Neural cell (in vitro differentiated cells): ENCODE measurements at regions not wholly inside any gene's neighbourhood (a gene's known extent, or its start where the extent isn't known, plus 50 kb on each side); places are given as distances from the start of the nearest gene placed in this dataset.

ENCODE experiments used
- H2AFZ ChIP-seq: fragments of 200-600, 300-800 bp; sonication (generic), shearing (Covaris generic); 2 replicates; pipeline ENCODE4 v1.6.0; 2014; ENCODE audit warnings: low read depth, mild to moderate bottlenecking, antibody characterized with exemption, low read length, moderate library complexity
- H3F3A ChIP-seq: fragments of 200-600 bp; shearing (Covaris generic); 2 replicates; pipeline ENCODE4 v1.6.1; 2016; ENCODE audit warnings: mild to moderate bottlenecking, moderate library complexity, mixed read lengths, antibody characterized with exemption, low read length; ENCODE audit not compliant: insufficient read depth, poor library complexity, severe bottlenecking
- H3K27ac ChIP-seq: fragments of 200-600, 300-800 bp; sonication (generic), shearing (Covaris generic); 2 replicates; pipeline ENCODE4 v1.5.1; 2014; ENCODE audit warnings: mild to moderate bottlenecking, low read length, moderate library complexity
- H3K27me3 ChIP-seq: fragments of 300-800, 200-600 bp; sonication (generic), shearing (Covaris generic); 2 replicates; pipeline ENCODE4 v1.6.0; 2014; ENCODE audit warnings: mild to moderate bottlenecking, low read depth, low read length, moderate library complexity; ENCODE audit not compliant: insufficient read depth
- H3K36me3 ChIP-seq: fragments of 300-800, 200-600 bp; sonication (generic), shearing (Covaris generic); 2 replicates; pipeline ENCODE4 v1.5.1; 2014; ENCODE audit warnings: mild to moderate bottlenecking, antibody characterized with exemption, low read length, moderate library complexity; ENCODE audit not compliant: insufficient read depth
- H3K4me2 ChIP-seq: fragments of 300-800, 200-600 bp; sonication (generic), shearing (Covaris generic); 2 replicates; pipeline ENCODE4 v1.6.0; 2014; ENCODE audit warnings: mild to moderate bottlenecking, low read length
- H3K4me3 ChIP-seq: fragments of 300-800, 200-600 bp; sonication (generic), shearing (Covaris generic); 2 replicates; pipeline ENCODE4 v1.5.1; 2014; ENCODE audit warnings: mild to moderate bottlenecking, low read length, moderate library complexity
- H3K79me2 ChIP-seq: fragments of 200-600 bp; shearing (Covaris generic); replicated peaks from 2 replicates; pipeline ENCODE4 v1.6.0; 2014; ENCODE audit warnings: mild to moderate bottlenecking, low read length, moderate library complexity; ENCODE audit not compliant: insufficient read depth
- H3K9ac ChIP-seq: fragments of 300-800, 200-600 bp; sonication (generic), shearing (Covaris generic); 2 replicates; pipeline ENCODE4 v1.6.1; 2016; ENCODE audit warnings: mild to moderate bottlenecking, low read length, mixed read lengths
- H3K9me2 ChIP-seq: fragments of 200-600 bp; shearing (Covaris generic); 2 replicates; pipeline ENCODE4 v1.6.1; 2016; ENCODE audit warnings: mild to moderate bottlenecking, low read length, mixed read lengths; ENCODE audit not compliant: insufficient read depth
- H3K9me3 ChIP-seq: fragments of 200-600, 300-800 bp; sonication (generic), shearing (Covaris generic); 2 replicates; pipeline ENCODE4 v1.6.1; 2016; ENCODE audit warnings: mild to moderate bottlenecking, mixed run types, low read length, moderate library complexity, mixed read lengths
- H4K20me1 ChIP-seq: fragments of 200-600 bp; shearing (Covaris generic); 2 replicates; pipeline ENCODE4 v1.6.1; 2016; ENCODE audit warnings: mild to moderate bottlenecking, mixed run types; ENCODE audit not compliant: insufficient read depth
- EP300 ChIP-seq: fragments of 450-650 bp; conservative IDR thresholded peaks from 2 replicates; pipeline ENCODE4 v1.6.1; 2014; ENCODE audit warnings: antibody characterized with exemption, mild to moderate bottlenecking, moderate library complexity; ENCODE audit not compliant: poor library complexity, severe bottlenecking
- EZH2 ChIP-seq: fragments of 200-600, 300-800 bp; shearing (Covaris generic), sonication (generic); IDR thresholded peaks from 2 replicates; pipeline ENCODE4 v1.6.1; 2014; ENCODE audit warnings: antibody characterized with exemption, low read length, borderline replicate concordance, mild to moderate bottlenecking; ENCODE audit not compliant: insufficient read depth, poor library complexity, severe bottlenecking
- MXI1 ChIP-seq: fragments of 450-650 bp; conservative IDR thresholded peaks from 2 replicates; pipeline ENCODE4 v1.6.1; 2014; ENCODE audit warnings: antibody characterized with exemption, mild to moderate bottlenecking; ENCODE audit not compliant: poor library complexity, severe bottlenecking
- POLR2AphosphoS5 ChIP-seq: IDR thresholded peaks from 2 replicates; pipeline ENCODE4 v1.6.1; 2012
- RAD21 ChIP-seq: fragments of 450-650 bp; conservative IDR thresholded peaks from 2 replicates; pipeline ENCODE4 v1.6.1; 2014; ENCODE audit warnings: antibody characterized with exemption, mild to moderate bottlenecking, moderate library complexity
- SMC3 ChIP-seq: fragments of 450-650 bp; conservative IDR thresholded peaks from 2 replicates; pipeline ENCODE4 v1.6.1; 2014; ENCODE audit warnings: antibody characterized with exemption, mild to moderate bottlenecking, moderate library complexity; ENCODE audit not compliant: poor library complexity
- TAF1 ChIP-seq: IDR thresholded peaks from 2 replicates; pipeline ENCODE4 v1.6.1; 2012; ENCODE audit warnings: low read depth
- TF ChIP-seq, protein P1 (sequence below): fragments of 450-650 bp; IDR thresholded peaks from 2 replicates; pipeline ENCODE4 v1.5.1; 2014; ENCODE audit warnings: antibody characterized with exemption, mild to moderate bottlenecking, moderate library complexity; ENCODE audit not compliant: poor library complexity, severe bottlenecking
- TF ChIP-seq, protein P2 (sequence below): IDR thresholded peaks from 2 replicates; pipeline ENCODE4 v1.6.1; 2012; ENCODE audit warnings: borderline replicate concordance

DNA sequence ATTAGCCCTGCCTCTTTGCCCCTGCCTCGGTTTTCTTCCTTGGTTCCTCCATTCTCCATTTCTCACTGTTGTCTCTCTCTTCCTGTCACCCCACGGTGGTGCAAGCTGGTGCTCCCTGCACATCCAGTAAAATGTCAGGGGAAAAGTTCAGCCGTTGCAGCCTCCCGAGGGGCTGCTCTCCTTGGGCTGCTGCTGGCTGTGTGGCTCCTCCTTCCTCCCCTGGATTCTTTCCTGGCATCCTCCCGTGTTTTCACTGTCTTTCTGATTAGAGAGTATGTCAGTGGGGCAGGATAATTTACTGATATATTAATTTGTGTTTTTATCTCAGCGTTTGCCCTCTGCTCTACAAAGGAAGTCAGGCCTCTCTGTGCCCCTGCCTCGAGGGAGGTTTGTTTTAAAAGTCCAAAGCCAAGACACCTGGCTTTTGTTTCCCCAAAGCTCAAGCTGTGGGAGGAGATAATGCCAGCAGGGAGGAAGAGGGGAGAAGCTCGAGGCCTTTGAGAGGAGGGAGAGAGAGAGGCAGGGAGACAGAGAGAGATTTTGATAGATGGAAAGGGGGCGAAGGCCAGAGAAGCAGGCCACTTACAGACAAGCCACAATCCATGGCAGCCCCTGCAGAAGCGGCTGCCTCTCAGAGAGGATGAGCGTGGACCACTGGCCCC, 150.3 kb upstream of the NR2F2 start:
- H3K27ac ChIP-seq = no peak overlapping the region
- H3K9ac ChIP-seq = no peak overlapping the region
- no peaks in the 10 kb centered on the region for H3K27me3 ChIP-seq
- H2AFZ ChIP-seq = no peak overlapping the region
- H3K79me2 ChIP-seq = no peaks in the 10 kb centered on the region
- H3K9me2 ChIP-seq = no peaks in the 10 kb centered on the region
- H3K36me3 ChIP-seq = no peaks in the 10 kb centered on the region
- H4K20me1 ChIP-seq = no peaks in the 10 kb centered on the region
- H3K4me2 ChIP-seq = no peak overlapping the region
- H3F3A ChIP-seq = no peaks in the 10 kb centered on the region
- TF ChIP-seq, protein P1, sequence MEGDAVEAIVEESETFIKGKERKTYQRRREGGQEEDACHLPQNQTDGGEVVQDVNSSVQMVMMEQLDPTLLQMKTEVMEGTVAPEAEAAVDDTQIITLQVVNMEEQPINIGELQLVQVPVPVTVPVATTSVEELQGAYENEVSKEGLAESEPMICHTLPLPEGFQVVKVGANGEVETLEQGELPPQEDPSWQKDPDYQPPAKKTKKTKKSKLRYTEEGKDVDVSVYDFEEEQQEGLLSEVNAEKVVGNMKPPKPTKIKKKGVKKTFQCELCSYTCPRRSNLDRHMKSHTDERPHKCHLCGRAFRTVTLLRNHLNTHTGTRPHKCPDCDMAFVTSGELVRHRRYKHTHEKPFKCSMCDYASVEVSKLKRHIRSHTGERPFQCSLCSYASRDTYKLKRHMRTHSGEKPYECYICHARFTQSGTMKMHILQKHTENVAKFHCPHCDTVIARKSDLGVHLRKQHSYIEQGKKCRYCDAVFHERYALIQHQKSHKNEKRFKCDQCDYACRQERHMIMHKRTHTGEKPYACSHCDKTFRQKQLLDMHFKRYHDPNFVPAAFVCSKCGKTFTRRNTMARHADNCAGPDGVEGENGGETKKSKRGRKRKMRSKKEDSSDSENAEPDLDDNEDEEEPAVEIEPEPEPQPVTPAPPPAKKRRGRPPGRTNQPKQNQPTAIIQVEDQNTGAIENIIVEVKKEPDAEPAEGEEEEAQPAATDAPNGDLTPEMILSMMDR = no peak
- H3K4me3 ChIP-seq = no peak overlapping the region
- no peaks in the 10 kb centered on the region for H3K9me3 ChIP-seq

DNA sequence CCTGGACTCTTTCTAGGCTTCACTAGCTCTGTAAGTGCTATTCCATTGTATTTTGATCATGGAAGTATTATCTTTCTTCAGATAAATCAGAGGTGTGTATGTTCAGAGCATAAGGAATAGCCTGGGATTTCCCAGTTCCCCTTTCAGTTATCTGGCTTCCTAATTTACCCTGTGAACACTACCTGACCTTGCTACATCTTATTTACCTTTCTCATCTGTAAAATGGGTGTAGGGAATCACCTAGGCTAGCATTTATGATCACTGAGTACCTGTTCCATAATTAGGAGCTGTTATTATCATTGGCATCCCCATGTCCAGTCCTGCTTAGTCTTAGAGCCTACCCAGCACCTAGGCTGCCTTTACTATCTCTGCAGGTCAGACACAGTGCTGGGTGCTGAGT, 149.3 kb upstream of the NR2F2 start:
- Histone ChIP-seq H3K9me3 (no peaks in the 10 kb centered on the region), H3K36me3 (no peaks in the 10 kb centered on the region), H3K27ac (no peak overlapping the region), H3K9ac (no peak overlapping the region), H3K27me3 (no peaks in the 10 kb centered on the region), H2AFZ (no peak overlapping the region), H3K4me2 (no peak overlapping the region), H3K4me3 (no peak overlapping the region), H3K9me2 (no peaks in the 10 kb centered on the region), H4K20me1 (no peaks in the 10 kb centered on the region), H3K79me2 (no peaks in the 10 kb centered on the region), H3F3A (no peaks in the 10 kb centered on the region)
- TF ChIP-seq MXI1 (no peak), RAD21 (no peak), SMC3 (no peak), EP300 (no peak), TAF1 (no peak), POLR2AphosphoS5 (no peak)
- TF ChIP-seq, protein P2, sequence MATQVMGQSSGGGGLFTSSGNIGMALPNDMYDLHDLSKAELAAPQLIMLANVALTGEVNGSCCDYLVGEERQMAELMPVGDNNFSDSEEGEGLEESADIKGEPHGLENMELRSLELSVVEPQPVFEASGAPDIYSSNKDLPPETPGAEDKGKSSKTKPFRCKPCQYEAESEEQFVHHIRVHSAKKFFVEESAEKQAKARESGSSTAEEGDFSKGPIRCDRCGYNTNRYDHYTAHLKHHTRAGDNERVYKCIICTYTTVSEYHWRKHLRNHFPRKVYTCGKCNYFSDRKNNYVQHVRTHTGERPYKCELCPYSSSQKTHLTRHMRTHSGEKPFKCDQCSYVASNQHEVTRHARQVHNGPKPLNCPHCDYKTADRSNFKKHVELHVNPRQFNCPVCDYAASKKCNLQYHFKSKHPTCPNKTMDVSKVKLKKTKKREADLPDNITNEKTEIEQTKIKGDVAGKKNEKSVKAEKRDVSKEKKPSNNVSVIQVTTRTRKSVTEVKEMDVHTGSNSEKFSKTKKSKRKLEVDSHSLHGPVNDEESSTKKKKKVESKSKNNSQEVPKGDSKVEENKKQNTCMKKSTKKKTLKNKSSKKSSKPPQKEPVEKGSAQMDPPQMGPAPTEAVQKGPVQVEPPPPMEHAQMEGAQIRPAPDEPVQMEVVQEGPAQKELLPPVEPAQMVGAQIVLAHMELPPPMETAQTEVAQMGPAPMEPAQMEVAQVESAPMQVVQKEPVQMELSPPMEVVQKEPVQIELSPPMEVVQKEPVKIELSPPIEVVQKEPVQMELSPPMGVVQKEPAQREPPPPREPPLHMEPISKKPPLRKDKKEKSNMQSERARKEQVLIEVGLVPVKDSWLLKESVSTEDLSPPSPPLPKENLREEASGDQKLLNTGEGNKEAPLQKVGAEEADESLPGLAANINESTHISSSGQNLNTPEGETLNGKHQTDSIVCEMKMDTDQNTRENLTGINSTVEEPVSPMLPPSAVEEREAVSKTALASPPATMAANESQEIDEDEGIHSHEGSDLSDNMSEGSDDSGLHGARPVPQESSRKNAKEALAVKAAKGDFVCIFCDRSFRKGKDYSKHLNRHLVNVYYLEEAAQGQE = no peak

DNA sequence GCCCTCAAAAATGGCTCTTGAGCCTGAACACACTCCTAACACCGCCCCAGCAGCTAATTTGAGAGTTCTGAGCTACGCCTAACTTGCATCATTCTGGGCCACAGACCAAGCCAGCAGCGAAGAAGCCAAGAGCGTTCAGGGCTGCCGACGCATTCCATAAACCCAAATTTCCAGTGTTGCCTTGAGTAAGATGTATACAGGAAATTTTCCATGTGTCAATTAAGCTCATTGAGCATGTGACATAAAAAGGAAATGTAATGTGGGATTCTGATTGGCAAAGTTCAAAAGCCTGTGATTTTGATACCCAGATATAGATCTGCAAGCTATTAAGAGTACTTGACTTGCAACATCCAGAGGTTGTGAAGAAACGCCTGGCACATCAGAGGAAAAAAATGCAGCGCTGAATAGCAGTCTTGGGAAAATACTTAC, 148.6 kb upstream of the NR2F2 start:
- no peaks in the 10 kb centered on the region for H3K79me2 ChIP-seq
- no peak overlapping the region for H2AFZ ChIP-seq
- no peaks in the 10 kb centered on the region for H4K20me1 ChIP-seq
- no peaks in the 10 kb centered on the region for H3K36me3 ChIP-seq
- H3K9me2 ChIP-seq = no peaks in the 10 kb centered on the region
- TF ChIP-seq RAD21 (no peak), TAF1 (no peak), EP300 (no peak), EZH2 (no peak), SMC3 (no peak), MXI1 (no peak), POLR2AphosphoS5 (no peak)
- TF ChIP-seq, protein P2 = no peak
- TF ChIP-seq, protein P1 = no peak
- H3K9me3 ChIP-seq = no peaks in the 10 kb centered on the region
- H3K27ac ChIP-seq = no peak overlapping the region
- no peak overlapping the region for H3K4me2 ChIP-seq
- H3K27me3 ChIP-seq = no peaks in the 10 kb centered on the region
- H3K4me3 ChIP-seq = no peak overlapping the region
- H3F3A ChIP-seq = no peaks in the 10 kb centered on the region
- H3K9ac ChIP-seq = no peak overlapping the region
